Keratinocyte (primary cell): ENCODE measurements at regions not wholly inside any gene's neighbourhood (a gene's known extent, or its start where the extent isn't known, plus 50 kb on each side); places are given as distances from the start of the nearest gene placed in this dataset.

Experiments
- DNase-seq: peaks from one replicate; pipeline ENCODE4 v3.0.0-alpha.2; 2011; ENCODE audit warnings: low read depth, missing footprints, low spot score
- FAIRE-seq: peaks from 2 replicates; lab custom pipeline; 2011; peaks lifted over from hg19 to GRCh38; lab: Jason Lieb, UNC
- H2AFZ ChIP-seq: 2 replicates; pipeline ENCODE4 v1.6.0; 2012; ENCODE audit warnings: low read length, control low read depth, inconsistent platforms; ENCODE audit not compliant: control insufficient read depth
- H3K27ac ChIP-seq: 2 replicates; pipeline ENCODE4 v1.5.1; 2011; ENCODE audit warnings: low read length; ENCODE audit not compliant: control insufficient read depth, insufficient read depth
- H3K27me3 ChIP-seq: 3 replicates; pipeline ENCODE4 v1.6.0; 2011; ENCODE audit warnings: low read length; ENCODE audit not compliant: control insufficient read depth, insufficient read depth; ENCODE audit errors: extremely low read depth
- H3K36me3 ChIP-seq, 2 experiments: 2 replicates in 1 of 2; 3 replicates in 1 of 2; pipeline ENCODE4 v1.5.1; 2011; ENCODE audit warnings: low read length in 2 of 2, mild to moderate bottlenecking in 1 of 2; ENCODE audit not compliant: control insufficient read depth in 2 of 2, insufficient read depth in 2 of 2; ENCODE audit errors: extremely low read depth in 1 of 2
- H3K4me1 ChIP-seq: 3 replicates; pipeline ENCODE4 v1.5.1; 2011; ENCODE audit warnings: low read length; ENCODE audit not compliant: control insufficient read depth, insufficient read depth; ENCODE audit errors: extremely low read depth
- H3K4me2 ChIP-seq: 3 replicates; pipeline ENCODE4 v1.6.0; 2011; ENCODE audit warnings: low read depth, low read length; ENCODE audit not compliant: control insufficient read depth, insufficient read depth; ENCODE audit errors: extremely low read depth
- H3K4me3 ChIP-seq, 3 experiments: fragments of 200-600 bp in 1 of 3; sonication (generic) in 1 of 3; 2 replicates in 2 of 3; 3 replicates in 1 of 3; pipeline ENCODE4 v1.5.1; 2011 to 2016; ENCODE audit warnings: low read length in 3 of 3, mild to moderate bottlenecking in 3 of 3, control low read depth in 2 of 3, inconsistent platforms in 1 of 3, low read depth in 1 of 3, mixed read lengths in 1 of 3, mixed run types in 1 of 3, moderate library complexity in 1 of 3; ENCODE audit not compliant: control insufficient read depth in 2 of 3, insufficient read depth in 2 of 3; ENCODE audit errors: extremely low read depth in 1 of 3
- H3K79me2 ChIP-seq: 2 replicates; pipeline ENCODE4 v1.6.0; 2012; ENCODE audit warnings: low read length; ENCODE audit not compliant: control insufficient read depth, insufficient read depth
- H3K9ac ChIP-seq: 3 replicates; pipeline ENCODE4 v1.6.0; 2011; ENCODE audit warnings: low read length; ENCODE audit not compliant: control insufficient read depth, insufficient read depth; ENCODE audit errors: extremely low read depth
- H3K9me1 ChIP-seq: 3 replicates; pipeline ENCODE4 v1.6.0; 2011; ENCODE audit warnings: low read length; ENCODE audit not compliant: control insufficient read depth, insufficient read depth; ENCODE audit errors: extremely low read depth
- H3K9me3 ChIP-seq: 2 replicates; pipeline ENCODE4 v1.5.1; 2012; ENCODE audit warnings: low read depth, low read length; ENCODE audit not compliant: control insufficient read depth
- H4K20me1 ChIP-seq: 3 replicates; pipeline ENCODE4 v1.6.0; 2011; ENCODE audit warnings: low read length; ENCODE audit not compliant: control insufficient read depth, insufficient read depth; ENCODE audit errors: extremely low read depth
- CTCF ChIP-seq, 3 experiments: IDR thresholded peaks in 1 of 3; conservative IDR thresholded peaks in 1 of 3; optimal IDR thresholded peaks in 1 of 3; 2 replicates in 2 of 3; 3 replicates in 1 of 3; pipeline versions ENCODE3 to v1.5.1; 2011; ENCODE audit warnings: low read length in 3 of 3, mild to moderate bottlenecking in 3 of 3, moderate library complexity in 2 of 3, control low read depth in 1 of 3, inconsistent platforms in 1 of 3; ENCODE audit not compliant: insufficient read depth in 2 of 3; ENCODE audit errors: extremely low read depth in 1 of 3
- EZH2 ChIP-seq: IDR thresholded peaks from one replicate; pipeline ENCODE4 v1.6.1; 2012; ENCODE audit warnings: inconsistent platforms, mild to moderate bottlenecking, low read length, moderate library complexity
- dilution Hi-C: fragments of 300-500 bp; cut with MboI; formaldehyde crosslinking; loops from one replicate; pipeline ENCODE4 v1.7.0; 2020; ENCODE audit warnings: low sequenced_read_pairs; ENCODE audit not compliant: extremely low pct_ligation_motif_present

- H3K9me3 ChIP-seq: no peaks in the 10 kb centered on the region
- no peak overlapping the region for H3K9ac ChIP-seq
- no peak overlapping the region for H2AFZ ChIP-seq
- H3K9me1 ChIP-seq: no peaks in the 10 kb centered on the region
- no peak overlapping the region for H3K4me3 ChIP-seq
- H3K4me1 ChIP-seq: peaks cover 13% of the 10 kb centered on the region
- H3K27me3 ChIP-seq: no peaks in the 10 kb centered on the region
- no peaks in the 10 kb centered on the region for H3K36me3 ChIP-seq
- no peak for FAIRE-seq
- no peaks in the 10 kb centered on the region for H4K20me1 ChIP-seq
- H3K79me2 ChIP-seq: no peaks in the 10 kb centered on the region
- no peak overlapping the region for H3K4me2 ChIP-seq
- dilution Hi-C loops: no loop called here
- TF ChIP-seq CTCF (optimal IDR thresholded peaks at IDR 0.05 in 1 of 3, IDR thresholded peaks at IDR 0.05 in 1 of 3, conservative IDR thresholded peaks at IDR 0.05 in 1 of 3; ENCODE audit: extremely low read depth in 1 of 3, insufficient read depth in 2 of 3, low read length in 3 of 3) (no peak), EZH2 (no peak)
- no peak overlapping the region for H3K27ac ChIP-seq
- DNase-seq: no peak
Measured at GRCh38 chr1:208500375-208500774, 256.2 kb upstream of the PLXNA2 start.

GRCh38 chr1:208501542-208501941 lies 257.4 kb upstream of the PLXNA2 start:
- Histone ChIP-seq H3K4me1 (peaks cover 6% of the 10 kb centered on the region), H3K9ac (no peak overlapping the region), H3K4me2 (no peak overlapping the region), H2AFZ (no peak overlapping the region), H4K20me1 (no peaks in the 10 kb centered on the region), H3K27me3 (no peaks in the 10 kb centered on the region), H3K36me3 (no peaks in the 10 kb centered on the region), H3K79me2 (no peaks in the 10 kb centered on the region), H3K9me1 (no peaks in the 10 kb centered on the region), H3K27ac (no peak overlapping the region), H3K4me3 (no peak overlapping the region), H3K9me3 (no peaks in the 10 kb centered on the region)
- no peak for DNase-seq
- dilution Hi-C loops: no loop called here
- no peak for FAIRE-seq
- no peak for TF ChIP-seq CTCF (optimal IDR thresholded peaks at IDR 0.05 in 1 of 3, IDR thresholded peaks at IDR 0.05 in 1 of 3, conservative IDR thresholded peaks at IDR 0.05 in 1 of 3; ENCODE audit: extremely low read depth in 1 of 3, insufficient read depth in 2 of 3, low read length in 3 of 3)
- TF ChIP-seq EZH2: no peak
